ENCODE measurements at regions not wholly inside any gene's neighbourhood (a gene's known extent, or its start where the extent isn't known, plus 50 kb on each side); places are given as distances from the start of the nearest gene placed in this dataset.

DNA sequence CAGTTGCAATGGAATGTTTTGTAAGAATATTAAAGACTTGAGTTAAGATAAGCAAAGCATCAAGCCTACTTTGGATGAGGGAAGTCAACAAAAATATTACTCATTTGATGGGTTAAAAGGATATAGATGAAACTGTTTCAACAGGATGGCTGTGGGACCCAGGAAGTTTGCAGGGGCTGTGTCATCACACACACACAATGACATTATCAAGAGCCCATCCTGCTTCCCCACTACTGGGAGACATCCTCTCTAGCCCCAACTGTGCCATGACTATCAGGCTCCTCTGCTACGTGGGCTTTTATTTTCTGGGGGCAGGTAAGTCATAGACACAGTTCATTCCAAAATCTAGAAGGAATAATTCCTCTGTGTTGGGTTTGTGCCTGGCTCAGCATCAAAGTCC is 78.8 kb upstream of the PRSS1 start:
- no peak overlapping the region for H3K27ac ChIP-seq (ENCODE audit: insufficient read depth, low read length)
- H3K4me1 ChIP-seq (ENCODE audit: control insufficient read depth, extremely low read depth, insufficient read depth, low read length): no peaks in the 10 kb centered on the region
- H3K4me3 ChIP-seq (replicated peaks in 1 of 4; ENCODE audit: control extremely low read depth in 1 of 4, insufficient read depth in 1 of 4, low read depth in 3 of 4, low read length in 4 of 4): no peak overlapping the region
- H3K79me2 ChIP-seq (ENCODE audit: control insufficient read depth, insufficient read depth, low read length): no peaks in the 10 kb centered on the region
- no peak for DNase-seq (ENCODE audit: low read depth in 2 of 2)
- H3K27me3 ChIP-seq (ENCODE audit: control insufficient read depth, insufficient read depth, low read length): no peaks in the 10 kb centered on the region
- no peak overlapping the region for H3K4me2 ChIP-seq (ENCODE audit: extremely low read depth, insufficient read depth, low read length)
- H3K36me3 ChIP-seq (ENCODE audit: control insufficient read depth, insufficient read depth, low read length): no peaks in the 10 kb centered on the region
- TF ChIP-seq EZH2 (IDR thresholded peaks at IDR 0.05; ENCODE audit: low read length, missing control alignments): no peak
- TF ChIP-seq, protein P1, sequence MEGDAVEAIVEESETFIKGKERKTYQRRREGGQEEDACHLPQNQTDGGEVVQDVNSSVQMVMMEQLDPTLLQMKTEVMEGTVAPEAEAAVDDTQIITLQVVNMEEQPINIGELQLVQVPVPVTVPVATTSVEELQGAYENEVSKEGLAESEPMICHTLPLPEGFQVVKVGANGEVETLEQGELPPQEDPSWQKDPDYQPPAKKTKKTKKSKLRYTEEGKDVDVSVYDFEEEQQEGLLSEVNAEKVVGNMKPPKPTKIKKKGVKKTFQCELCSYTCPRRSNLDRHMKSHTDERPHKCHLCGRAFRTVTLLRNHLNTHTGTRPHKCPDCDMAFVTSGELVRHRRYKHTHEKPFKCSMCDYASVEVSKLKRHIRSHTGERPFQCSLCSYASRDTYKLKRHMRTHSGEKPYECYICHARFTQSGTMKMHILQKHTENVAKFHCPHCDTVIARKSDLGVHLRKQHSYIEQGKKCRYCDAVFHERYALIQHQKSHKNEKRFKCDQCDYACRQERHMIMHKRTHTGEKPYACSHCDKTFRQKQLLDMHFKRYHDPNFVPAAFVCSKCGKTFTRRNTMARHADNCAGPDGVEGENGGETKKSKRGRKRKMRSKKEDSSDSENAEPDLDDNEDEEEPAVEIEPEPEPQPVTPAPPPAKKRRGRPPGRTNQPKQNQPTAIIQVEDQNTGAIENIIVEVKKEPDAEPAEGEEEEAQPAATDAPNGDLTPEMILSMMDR (conservative IDR thresholded peaks at IDR 0.05 in 1 of 2, IDR thresholded peaks at IDR 0.05 in 1 of 2; ENCODE audit: low read depth in 1 of 2, low read length in 2 of 2): no peak
- no peak overlapping the region for H2AFZ ChIP-seq (ENCODE audit: low read length)
- H3K9ac ChIP-seq (ENCODE audit: insufficient read depth, low read length): no peak overlapping the region
- H4K20me1 ChIP-seq (ENCODE audit: control insufficient read depth, extremely low read depth, insufficient read depth, low read length): no peaks in the 10 kb centered on the region
- no peaks in the 10 kb centered on the region for H3K9me3 ChIP-seq (ENCODE audit: control insufficient read depth, insufficient read depth, low read depth, low read length)

DNA sequence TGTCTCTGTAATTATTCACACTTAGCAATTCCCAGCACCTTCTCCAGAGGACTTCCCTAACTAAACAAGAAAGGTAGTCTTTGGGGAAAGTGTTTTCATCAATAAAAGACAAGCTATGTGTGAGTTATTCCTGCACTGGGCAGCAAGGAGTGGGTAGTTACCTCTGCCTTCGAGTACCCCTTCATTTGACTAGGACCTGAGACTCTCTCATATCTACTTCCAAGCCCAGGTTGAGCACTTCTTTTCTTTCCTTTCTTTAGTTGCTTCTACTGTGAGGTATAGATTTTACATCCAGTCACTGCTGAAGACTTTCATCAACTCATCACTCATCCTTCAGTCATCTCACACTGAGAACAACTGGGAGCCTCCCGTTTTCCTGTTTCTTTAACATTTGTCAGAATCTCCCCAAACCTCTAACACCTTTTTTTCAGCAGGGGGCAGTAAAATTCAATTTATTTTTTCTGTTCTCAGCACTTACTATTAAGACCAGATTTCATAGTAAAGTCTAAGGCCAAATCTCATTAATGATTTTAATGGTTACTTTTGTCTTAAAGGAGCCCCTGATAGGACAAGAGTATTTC is 80.1 kb upstream of the PRSS1 start:
- Histone ChIP-seq H2AFZ (ENCODE audit: low read length) (no peak overlapping the region), H3K27me3 (ENCODE audit: control insufficient read depth, insufficient read depth, low read length) (no peaks in the 10 kb centered on the region), H4K20me1 (ENCODE audit: control insufficient read depth, extremely low read depth, insufficient read depth, low read length) (no peaks in the 10 kb centered on the region), H3K79me2 (ENCODE audit: control insufficient read depth, insufficient read depth, low read length) (no peaks in the 10 kb centered on the region), H3K27ac (ENCODE audit: insufficient read depth, low read length) (no peak overlapping the region), H3K9me3 (ENCODE audit: control insufficient read depth, insufficient read depth, low read depth, low read length) (no peaks in the 10 kb centered on the region), H3K4me1 (ENCODE audit: control insufficient read depth, extremely low read depth, insufficient read depth, low read length) (no peaks in the 10 kb centered on the region), H3K9ac (ENCODE audit: insufficient read depth, low read length) (no peak overlapping the region), H3K36me3 (ENCODE audit: control insufficient read depth, insufficient read depth, low read length) (no peaks in the 10 kb centered on the region), H3K4me2 (ENCODE audit: extremely low read depth, insufficient read depth, low read length) (no peak overlapping the region), H3K4me3 (replicated peaks in 1 of 4; ENCODE audit: control extremely low read depth in 1 of 4, insufficient read depth in 1 of 4, low read depth in 3 of 4, low read length in 4 of 4) (no peak overlapping the region)
- no peak for TF ChIP-seq EZH2 (IDR thresholded peaks at IDR 0.05; ENCODE audit: low read length, missing control alignments)
- TF ChIP-seq, protein P1 (conservative IDR thresholded peaks at IDR 0.05 in 1 of 2, IDR thresholded peaks at IDR 0.05 in 1 of 2; ENCODE audit: low read depth in 1 of 2, low read length in 2 of 2): peak; percentile 23 to 28
- DNase-seq (ENCODE audit: low read depth in 2 of 2): peak; percentile 7 to 22

DNA sequence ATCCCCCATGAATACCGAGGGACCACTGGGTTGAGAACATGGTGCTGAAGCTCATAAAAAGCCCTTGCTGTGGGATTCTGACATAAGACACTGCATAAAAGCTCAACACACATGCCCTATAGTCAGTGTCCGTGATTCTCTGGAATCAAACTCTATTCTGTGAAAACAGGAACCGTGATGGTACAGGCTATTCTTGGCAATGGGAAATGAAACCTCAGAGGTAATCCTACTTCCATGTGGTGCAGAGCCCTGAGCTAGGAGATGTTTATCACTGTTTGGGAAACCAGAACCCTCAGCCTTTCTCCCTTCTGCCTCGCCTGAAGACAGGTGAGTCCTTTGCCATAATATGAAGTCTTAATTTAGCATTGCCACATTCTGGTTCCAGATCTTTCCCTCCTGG is 80.8 kb upstream of the PRSS1 start:
- no peak for DNase-seq (ENCODE audit: low read depth in 2 of 2)
- Histone ChIP-seq H3K4me2 (ENCODE audit: extremely low read depth, insufficient read depth, low read length) (no peak overlapping the region), H3K27me3 (ENCODE audit: control insufficient read depth, insufficient read depth, low read length) (no peaks in the 10 kb centered on the region), H3K27ac (ENCODE audit: insufficient read depth, low read length) (no peak overlapping the region), H3K79me2 (ENCODE audit: control insufficient read depth, insufficient read depth, low read length) (no peaks in the 10 kb centered on the region), H2AFZ (ENCODE audit: low read length) (no peak overlapping the region), H3K4me1 (ENCODE audit: control insufficient read depth, extremely low read depth, insufficient read depth, low read length) (no peaks in the 10 kb centered on the region), H3K36me3 (ENCODE audit: control insufficient read depth, insufficient read depth, low read length) (no peaks in the 10 kb centered on the region), H3K4me3 (replicated peaks in 1 of 4; ENCODE audit: control extremely low read depth in 1 of 4, insufficient read depth in 1 of 4, low read depth in 3 of 4, low read length in 4 of 4) (no peak overlapping the region), H3K9me3 (ENCODE audit: control insufficient read depth, insufficient read depth, low read depth, low read length) (no peaks in the 10 kb centered on the region), H4K20me1 (ENCODE audit: control insufficient read depth, extremely low read depth, insufficient read depth, low read length) (no peaks in the 10 kb centered on the region), H3K9ac (ENCODE audit: insufficient read depth, low read length) (no peak overlapping the region)
- no peak for TF ChIP-seq EZH2 (IDR thresholded peaks at IDR 0.05; ENCODE audit: low read length, missing control alignments)
- TF ChIP-seq, protein P1 (conservative IDR thresholded peaks at IDR 0.05 in 1 of 2, IDR thresholded peaks at IDR 0.05 in 1 of 2; ENCODE audit: low read depth in 1 of 2, low read length in 2 of 2): no peak
